Tibial nerve (tissue), 3 donors: ENCODE measurements at regions not wholly inside any gene's neighbourhood (a gene's known extent, or its start where the extent isn't known, plus 50 kb on each side); places are given as distances from the start of the nearest gene placed in this dataset.

Experiments
- POLR2A ChIP-seq, 2 donors: fragments of 450-650 bp; IDR thresholded peaks; one replicate each; pipeline ENCODE4 v1.6.1; 2017; ENCODE audit warnings: antibody characterized with exemption in 2 of 2, mild to moderate bottlenecking in 2 of 2, moderate library complexity in 2 of 2
- TF ChIP-seq, protein P1 (sequence below), 5 experiments: fragments of 200-600 bp in 3 of 5; fragments of 450-650 bp in 2 of 5; sonication (generic) in 3 of 5; IDR thresholded peaks; one replicate each; pipeline ENCODE4 v1.5.1; 2016 to 2019; ENCODE audit warnings: antibody characterized with exemption in 5 of 5, mild to moderate bottlenecking in 3 of 5, moderate library complexity in 2 of 5

DNA sequence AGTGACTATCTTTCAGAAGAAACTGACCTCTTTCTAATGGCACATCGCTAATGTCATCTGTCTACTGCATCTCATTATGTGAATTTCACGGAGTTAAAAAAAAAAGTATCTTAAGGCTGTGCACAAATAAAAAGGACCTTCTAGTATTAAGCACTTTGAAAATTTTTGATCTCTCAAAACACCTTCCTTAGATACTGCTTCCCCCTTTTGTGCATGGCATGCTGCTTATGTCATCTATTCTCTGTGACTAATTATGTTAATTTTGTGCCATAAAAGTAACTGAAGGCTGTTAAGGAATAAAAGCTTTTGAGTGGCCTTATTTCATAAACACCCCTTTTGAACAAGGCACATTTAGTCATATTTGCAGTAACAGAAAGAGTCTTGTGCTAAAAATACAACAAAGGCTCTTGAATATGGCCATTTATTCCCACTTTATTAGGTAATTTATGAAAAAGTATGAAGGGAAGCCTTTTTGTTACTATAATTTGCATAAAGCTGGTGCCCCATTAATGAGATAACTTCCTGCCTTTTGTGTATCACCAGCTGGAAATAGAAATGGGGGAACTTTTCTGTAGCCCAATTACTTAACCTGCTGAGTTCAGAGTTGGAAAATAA lies 1412.0 kb upstream of the ZEB2 start:
- TF ChIP-seq, protein P1, sequence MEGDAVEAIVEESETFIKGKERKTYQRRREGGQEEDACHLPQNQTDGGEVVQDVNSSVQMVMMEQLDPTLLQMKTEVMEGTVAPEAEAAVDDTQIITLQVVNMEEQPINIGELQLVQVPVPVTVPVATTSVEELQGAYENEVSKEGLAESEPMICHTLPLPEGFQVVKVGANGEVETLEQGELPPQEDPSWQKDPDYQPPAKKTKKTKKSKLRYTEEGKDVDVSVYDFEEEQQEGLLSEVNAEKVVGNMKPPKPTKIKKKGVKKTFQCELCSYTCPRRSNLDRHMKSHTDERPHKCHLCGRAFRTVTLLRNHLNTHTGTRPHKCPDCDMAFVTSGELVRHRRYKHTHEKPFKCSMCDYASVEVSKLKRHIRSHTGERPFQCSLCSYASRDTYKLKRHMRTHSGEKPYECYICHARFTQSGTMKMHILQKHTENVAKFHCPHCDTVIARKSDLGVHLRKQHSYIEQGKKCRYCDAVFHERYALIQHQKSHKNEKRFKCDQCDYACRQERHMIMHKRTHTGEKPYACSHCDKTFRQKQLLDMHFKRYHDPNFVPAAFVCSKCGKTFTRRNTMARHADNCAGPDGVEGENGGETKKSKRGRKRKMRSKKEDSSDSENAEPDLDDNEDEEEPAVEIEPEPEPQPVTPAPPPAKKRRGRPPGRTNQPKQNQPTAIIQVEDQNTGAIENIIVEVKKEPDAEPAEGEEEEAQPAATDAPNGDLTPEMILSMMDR (IDR thresholded peaks at IDR 0.05) = no peak
- TF ChIP-seq POLR2A (IDR thresholded peaks at IDR 0.05) = no peak
